Epithelial cell of esophagus (primary cell): ENCODE measurements at regions not wholly inside any gene's neighbourhood (a gene's known extent, or its start where the extent isn't known, plus 50 kb on each side); places are given as distances from the start of the nearest gene placed in this dataset.

ENCODE experiments used
- DNase-seq: peaks from one replicate; pipeline ENCODE4 v3.0.0; 2010; ENCODE audit warnings: low read depth
- H3K4me3 ChIP-seq: 2 replicates; pipeline ENCODE4 v1.5.1; 2011; ENCODE audit warnings: mild to moderate bottlenecking, low read length, control low read depth
- TF ChIP-seq, protein P1 (sequence below): IDR thresholded peaks from 2 replicates; pipeline ENCODE4 v1.5.1; 2011; ENCODE audit warnings: low read depth, mild to moderate bottlenecking, low read length, control low read depth, inconsistent platforms; ENCODE audit not compliant: insufficient read depth; ENCODE audit errors: missing control alignments

DNA sequence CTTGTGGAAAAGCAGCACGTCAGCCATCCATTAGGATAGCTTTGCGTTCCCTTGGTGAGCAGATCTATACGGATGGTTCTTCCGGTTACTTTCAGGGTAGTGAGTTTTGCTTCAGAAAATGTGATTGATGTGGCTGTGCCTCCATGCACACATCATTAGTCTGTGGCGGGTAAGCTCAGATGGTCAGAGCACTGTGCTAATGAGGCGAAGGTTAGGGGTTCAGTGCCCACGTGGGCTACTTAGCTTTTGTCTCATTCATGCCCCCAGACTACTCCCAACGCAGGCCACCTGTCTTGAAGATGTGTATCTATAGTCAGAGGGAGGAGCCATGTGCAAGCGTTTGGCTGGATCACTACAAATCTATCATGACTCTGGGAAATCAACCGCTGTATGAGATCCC, 322.8 kb upstream of the POU3F3 start:
- TF ChIP-seq, protein P1, sequence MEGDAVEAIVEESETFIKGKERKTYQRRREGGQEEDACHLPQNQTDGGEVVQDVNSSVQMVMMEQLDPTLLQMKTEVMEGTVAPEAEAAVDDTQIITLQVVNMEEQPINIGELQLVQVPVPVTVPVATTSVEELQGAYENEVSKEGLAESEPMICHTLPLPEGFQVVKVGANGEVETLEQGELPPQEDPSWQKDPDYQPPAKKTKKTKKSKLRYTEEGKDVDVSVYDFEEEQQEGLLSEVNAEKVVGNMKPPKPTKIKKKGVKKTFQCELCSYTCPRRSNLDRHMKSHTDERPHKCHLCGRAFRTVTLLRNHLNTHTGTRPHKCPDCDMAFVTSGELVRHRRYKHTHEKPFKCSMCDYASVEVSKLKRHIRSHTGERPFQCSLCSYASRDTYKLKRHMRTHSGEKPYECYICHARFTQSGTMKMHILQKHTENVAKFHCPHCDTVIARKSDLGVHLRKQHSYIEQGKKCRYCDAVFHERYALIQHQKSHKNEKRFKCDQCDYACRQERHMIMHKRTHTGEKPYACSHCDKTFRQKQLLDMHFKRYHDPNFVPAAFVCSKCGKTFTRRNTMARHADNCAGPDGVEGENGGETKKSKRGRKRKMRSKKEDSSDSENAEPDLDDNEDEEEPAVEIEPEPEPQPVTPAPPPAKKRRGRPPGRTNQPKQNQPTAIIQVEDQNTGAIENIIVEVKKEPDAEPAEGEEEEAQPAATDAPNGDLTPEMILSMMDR = no peak
- H3K4me3 ChIP-seq = no peak overlapping the region
- no peak for DNase-seq

DNA sequence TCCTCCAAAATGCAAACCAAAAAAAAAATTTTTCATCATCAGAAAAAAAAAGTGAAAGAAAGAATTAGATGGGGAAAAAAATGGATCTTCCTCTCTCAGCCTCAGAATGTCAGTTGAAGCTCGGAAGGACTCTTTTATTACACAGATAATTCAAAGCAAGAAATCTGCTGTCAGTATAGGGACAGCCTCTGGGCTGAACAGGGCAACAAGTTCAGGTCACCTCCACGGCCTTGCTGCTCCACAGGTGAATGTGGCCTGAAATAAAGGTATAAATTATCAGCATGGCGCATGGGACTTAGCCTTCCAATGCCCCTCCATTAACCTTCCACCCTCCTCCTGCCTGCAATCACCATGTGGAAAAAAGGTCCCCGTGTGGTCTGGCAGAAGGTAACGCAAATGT, 316.8 kb upstream of the POU3F3 start:
- TF ChIP-seq, protein P1 = no peak
- no peak overlapping the region for H3K4me3 ChIP-seq
- DNase-seq = no peak

DNA sequence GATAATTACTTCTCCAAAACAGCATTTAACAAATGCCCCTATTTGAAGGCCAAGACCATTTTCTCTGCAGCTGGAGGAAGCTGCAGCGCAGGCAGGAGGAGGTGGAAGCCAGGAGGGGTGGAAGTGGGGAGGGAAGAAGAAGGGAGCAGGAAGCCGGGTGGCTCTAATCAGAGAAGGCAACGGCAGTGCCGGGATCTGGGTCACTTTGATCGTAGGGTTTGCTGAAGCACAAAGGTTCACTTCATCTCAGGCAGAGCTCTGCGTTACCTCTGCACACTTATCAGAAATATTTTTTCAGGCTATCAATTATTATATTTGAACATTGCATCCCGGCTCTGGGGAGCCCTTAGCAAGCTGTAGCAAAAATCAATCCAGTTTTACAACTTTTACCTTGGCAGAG, 315.8 kb upstream of the POU3F3 start:
- TF ChIP-seq, protein P1 = no peak

DNA sequence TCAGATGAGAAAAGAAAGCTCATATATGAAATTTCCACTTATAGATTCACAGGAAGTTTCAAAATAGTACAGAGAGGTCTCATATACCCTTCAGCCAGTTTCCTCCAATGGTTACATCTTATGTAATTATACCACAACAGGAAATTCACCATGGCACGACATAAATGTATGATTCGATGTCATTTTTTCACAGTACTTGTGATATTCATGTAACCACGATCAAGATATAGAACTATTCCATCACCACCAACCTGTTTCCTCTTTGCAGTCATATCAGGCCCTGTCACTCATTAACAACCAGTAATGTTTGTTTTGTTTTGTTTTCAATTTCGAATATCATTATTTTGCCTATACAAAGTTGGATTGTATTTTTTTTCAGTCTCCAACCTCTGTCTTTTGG, 314.3 kb upstream of the POU3F3 start:
- no peak overlapping the region for H3K4me3 ChIP-seq
- DNase-seq = no peak
- TF ChIP-seq, protein P1 = no peak

More for the DNA sequence above, 315.8 kb upstream of the POU3F3 start:
- no peak for DNase-seq
- no peak overlapping the region for H3K4me3 ChIP-seq

DNA sequence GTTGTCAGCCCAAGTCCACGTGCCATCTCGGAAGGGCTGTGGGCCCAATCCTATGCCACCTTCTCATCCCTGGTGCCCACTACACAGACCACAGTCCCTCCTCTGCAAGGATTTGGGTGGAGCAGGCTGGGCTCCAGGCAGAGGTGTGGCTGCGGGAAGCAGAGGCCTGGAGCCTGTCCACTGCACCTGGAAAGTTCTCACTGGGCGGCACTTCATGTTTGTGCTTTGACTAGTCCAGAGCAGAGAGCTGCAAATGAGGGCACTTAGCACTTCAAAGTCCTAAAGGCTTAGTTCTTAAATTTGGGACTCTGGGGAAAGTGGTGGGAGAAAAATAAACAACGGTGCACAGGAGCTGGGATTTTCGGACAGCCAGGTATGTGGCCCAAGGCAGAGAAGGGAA, 308.9 kb upstream of the POU3F3 start:
- H3K4me3 ChIP-seq = no peak overlapping the region
- no peak for DNase-seq
- TF ChIP-seq, protein P1 = no peak

DNA sequence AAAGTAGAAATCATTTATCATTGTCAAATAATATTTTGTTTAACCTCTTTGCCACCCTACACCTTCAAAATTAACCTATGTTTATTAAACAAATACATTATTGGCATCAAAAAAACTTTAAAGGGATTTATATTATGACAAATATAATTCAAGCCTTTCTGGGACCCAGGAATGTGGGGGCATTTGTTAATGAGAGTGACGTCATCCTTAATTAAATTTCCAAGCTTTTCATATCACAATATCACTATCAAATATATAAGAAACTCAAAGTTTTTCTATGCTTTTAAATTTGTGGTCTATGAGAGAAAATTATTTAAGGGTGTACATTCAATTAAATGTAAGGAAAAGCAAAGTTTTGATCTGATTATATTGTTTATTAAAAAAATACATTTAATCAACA, 307.4 kb upstream of the POU3F3 start:
- TF ChIP-seq, protein P1 = no peak
- H3K4me3 ChIP-seq = no peak overlapping the region
- DNase-seq = no peak

DNA sequence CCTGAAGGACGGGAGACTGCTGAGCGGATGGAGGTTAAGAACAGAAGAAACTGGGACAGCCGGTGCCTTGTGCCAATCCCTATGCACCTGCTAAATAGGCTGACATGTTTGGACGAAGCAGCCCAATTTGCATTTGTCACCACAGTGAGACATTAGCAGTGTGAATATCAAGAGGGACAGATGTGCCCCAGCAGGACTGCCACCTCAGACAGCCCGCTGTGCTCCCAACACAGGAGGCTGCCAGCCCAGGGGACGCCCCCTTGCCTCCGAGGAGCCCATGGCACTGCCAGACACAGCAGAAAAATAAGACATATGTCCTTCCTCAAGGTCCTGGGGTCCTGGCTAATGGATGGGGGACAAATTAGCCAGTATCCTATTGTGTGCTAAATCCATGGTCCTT, 306.7 kb upstream of the POU3F3 start:
- DNase-seq = no peak
- TF ChIP-seq, protein P1 = no peak
- H3K4me3 ChIP-seq = no peak overlapping the region
